GM12874 (cell line): ENCODE measurements at regions not wholly inside any gene's neighbourhood (a gene's known extent, or its start where the extent isn't known, plus 50 kb on each side); places are given as distances from the start of the nearest gene placed in this dataset.

Source experiments
- CTCF ChIP-seq: IDR thresholded peaks from 2 replicates; pipeline ENCODE4 v1.5.1; 2011; ENCODE audit warnings: low read depth, mild to moderate bottlenecking, control low read depth, low read length, moderate library complexity; ENCODE audit not compliant: insufficient read depth

GRCh38 chr1:195960580-195960979 is 647.7 kb downstream of the KCNT2 start:
- TF ChIP-seq CTCF = no peak

- no peak for TF ChIP-seq CTCF
Observed at GRCh38 chr1:195958131-195958530, 650.1 kb downstream of the KCNT2 start.

DNA sequence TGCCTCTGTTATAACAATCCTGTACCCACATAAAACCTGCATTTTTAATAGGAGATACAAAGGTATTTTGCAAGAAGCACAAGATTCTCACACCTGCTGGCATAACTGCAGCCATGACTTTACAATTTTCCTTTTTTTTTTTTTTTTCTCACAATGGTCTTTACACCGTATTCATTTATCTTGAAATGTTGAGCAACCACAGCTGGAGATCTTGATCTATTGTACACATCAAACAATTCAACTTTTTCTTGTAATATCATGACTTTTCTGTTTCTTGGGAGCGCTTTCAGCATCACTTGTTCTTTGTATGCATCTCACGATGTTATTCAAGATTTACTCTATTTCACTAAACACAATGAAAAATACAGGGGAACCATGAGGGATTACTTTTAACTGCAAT is 651.4 kb downstream of the KCNT2 start:
- no peak for TF ChIP-seq CTCF

DNA sequence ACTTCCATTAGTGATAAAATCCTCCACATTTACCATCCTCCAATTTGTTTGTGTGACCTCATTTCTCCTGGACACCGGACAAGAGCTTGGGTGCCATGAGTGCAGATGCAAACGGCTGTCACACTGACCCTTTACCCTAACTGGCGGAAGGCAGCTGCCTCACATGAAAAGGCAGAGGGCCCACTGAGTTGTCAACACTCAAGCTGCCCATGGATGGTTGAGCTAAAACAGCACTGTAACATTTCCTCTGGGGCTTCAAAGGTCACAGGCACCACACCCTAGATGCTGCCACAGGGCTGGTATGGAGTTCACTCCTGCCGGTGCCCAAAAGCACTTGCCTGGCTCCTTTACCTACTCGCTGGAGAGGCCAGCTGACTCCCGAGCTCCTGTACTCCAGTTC is 653.4 kb downstream of the KCNT2 start:
- TF ChIP-seq CTCF = no peak

- no peak for TF ChIP-seq CTCF
Observed at GRCh38 chr1:195951313-195951712, 656.9 kb downstream of the KCNT2 start.

DNA sequence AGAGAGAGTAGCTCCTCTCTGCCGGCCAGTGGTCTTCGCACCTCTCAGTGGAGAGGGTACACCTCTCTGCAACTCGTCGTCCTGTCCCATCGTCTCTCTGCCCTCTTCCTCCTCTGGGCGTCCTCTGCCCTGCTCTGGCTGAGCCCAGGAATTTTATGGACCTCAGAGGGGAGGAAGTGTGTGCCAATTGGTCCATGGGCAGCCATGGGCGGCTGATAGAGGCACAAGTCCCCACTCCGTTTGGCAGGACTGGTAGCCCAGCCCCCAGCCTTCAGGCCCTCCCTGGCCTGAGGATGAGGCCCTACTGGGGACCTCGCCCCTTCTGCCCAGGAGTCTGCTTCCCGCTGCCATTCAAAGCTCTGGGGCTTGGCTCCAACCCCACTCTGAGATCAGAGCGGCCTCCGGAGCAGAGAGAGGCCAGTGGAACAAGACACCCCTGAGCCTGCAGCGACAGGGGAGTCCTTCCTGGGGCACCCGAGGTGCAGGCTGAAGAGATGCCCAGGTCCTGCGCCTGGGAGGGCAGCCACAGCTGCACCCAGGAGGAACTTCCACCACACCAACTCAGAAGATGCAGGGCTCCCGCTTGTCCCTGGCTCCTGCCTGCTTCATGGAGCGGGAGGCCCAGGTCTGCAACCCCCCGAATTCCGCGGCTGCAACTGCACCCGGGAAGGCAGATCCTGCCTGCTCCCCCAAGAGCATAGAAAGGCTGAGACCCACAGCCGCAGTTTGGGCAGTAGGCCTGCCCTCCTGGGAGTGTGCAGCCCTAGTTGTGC is 659.9 kb downstream of the KCNT2 start:
- TF ChIP-seq CTCF = no peak

DNA sequence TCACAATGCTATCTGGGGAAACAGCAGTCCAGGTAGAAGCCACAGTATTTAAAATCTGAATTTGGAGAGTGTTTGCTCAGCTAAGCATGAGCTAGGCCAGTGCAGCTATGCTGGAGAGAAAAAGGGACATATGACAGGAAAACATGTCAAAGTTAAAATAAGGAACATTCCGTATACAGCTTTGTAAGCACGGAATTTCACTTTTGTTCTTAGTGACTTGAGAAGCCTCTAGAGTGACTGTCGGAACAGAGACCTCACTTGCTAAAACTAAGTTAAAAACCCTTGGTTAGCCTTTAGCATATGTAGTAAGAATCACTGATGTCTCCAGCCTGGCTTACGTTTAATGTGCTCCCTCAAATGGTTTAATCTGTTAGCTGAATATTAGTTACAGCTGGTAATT is 661.7 kb downstream of the KCNT2 start:
- TF ChIP-seq CTCF = no peak
